Lower lobe of right lung (tissue), 2 donors: ENCODE measurements at regions not wholly inside any gene's neighbourhood (a gene's known extent, or its start where the extent isn't known, plus 50 kb on each side); places are given as distances from the start of the nearest gene placed in this dataset.

Source experiments
- ATAC-seq, 2 donors: fragments of 200-7000 bp; cut with Tn5 transposase; one replicate each; pipeline ENCODE4 v1.9.1; 2020 to 2022; ENCODE audit warnings: mild to moderate bottlenecking in 2 of 2, moderate library complexity in 2 of 2
- DNase-seq: peaks from one replicate; pipeline ENCODE4 v3.0.0-alpha.2; 2020
- H3K27ac ChIP-seq: fragments of 200-600 bp; one replicate; pipeline ENCODE4 v1.8.0; 2022
- H3K27me3 ChIP-seq: fragments of 200-600 bp; one replicate; pipeline ENCODE4 v1.8.0; 2022; ENCODE audit warnings: low read depth
- H3K36me3 ChIP-seq: fragments of 200-600 bp; one replicate; pipeline ENCODE4 v1.8.0; 2022; ENCODE audit warnings: mild to moderate bottlenecking
- H3K4me1 ChIP-seq: fragments of 200-600 bp; one replicate; pipeline ENCODE4 v1.8.0; 2022
- H3K4me3 ChIP-seq: fragments of 200-600 bp; one replicate; pipeline ENCODE4 v1.8.0; 2022; ENCODE audit warnings: mild to moderate bottlenecking
- H3K9me3 ChIP-seq: fragments of 200-600 bp; one replicate; pipeline ENCODE4 v1.8.0; 2022
- intact Hi-C: fragments of 100-400 bp; cut with DNase I; formaldehyde crosslinking; loops from one replicate; pipeline ENCODE4 v1.11.0; 2022
- TF ChIP-seq, protein P1 (sequence below): fragments of 200-600 bp; IDR thresholded peaks from one replicate; pipeline ENCODE4 v1.8.0; 2022; ENCODE audit warnings: antibody characterized with exemption, mild to moderate bottlenecking
- donor health status: DM: no; HTN: yes; CAD: no; lungs with severe emphysema.

DNA sequence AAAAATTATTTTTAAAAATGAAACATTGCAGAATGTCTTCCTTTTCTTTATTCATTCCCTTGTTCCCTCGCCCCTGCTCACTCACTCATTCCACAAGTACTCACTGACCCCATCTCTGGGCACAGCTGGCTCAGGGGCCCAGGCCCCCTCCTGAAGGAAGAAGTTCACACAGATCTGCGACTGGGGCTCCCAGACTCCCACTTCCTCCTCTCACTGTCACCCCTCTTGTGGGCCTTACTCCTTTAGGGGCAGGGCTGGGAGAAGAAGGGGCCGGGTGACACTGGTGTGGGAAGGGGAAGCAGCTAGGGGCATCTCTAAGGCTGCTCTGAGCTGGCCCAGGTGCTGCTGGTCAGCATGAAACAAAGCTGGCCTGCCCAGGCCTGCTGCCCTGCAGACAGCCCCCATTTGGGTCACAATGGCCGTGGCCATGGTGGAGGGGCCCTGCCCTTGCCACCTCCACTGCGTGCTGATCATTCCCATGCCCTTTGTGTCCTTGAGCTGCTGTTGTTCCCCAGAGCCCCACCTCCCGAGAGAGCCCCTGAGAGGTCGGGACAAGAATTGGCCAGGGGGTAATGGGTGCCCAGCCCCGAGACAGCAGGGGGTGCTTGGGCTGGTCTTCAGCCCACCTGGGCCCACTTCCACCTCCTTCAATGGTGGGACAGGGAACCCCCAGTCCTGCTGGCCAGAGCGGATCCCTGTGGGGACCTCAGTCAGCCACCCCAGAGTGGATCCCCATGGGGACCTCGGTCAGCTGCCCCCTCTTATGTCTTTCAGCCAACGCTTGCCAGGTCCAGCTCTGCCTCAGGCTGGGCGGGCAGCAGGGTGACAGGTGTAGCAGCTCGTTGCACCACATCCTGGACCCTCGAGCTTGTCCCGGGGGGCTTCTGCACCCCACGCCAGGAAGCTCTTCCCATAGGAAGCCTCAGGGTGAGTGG is 212.4 kb upstream of the C14orf180 start:
- ATAC-seq (no peak), DNase-seq (peak; percentile 30)
- peaks cover 22% of the 10 kb centered on the region for H3K27me3 ChIP-seq
- H3K4me1 ChIP-seq, result no peaks in the 10 kb centered on the region
- no peaks in the 10 kb centered on the region for H3K9me3 ChIP-seq
- no peak overlapping the region for H3K27ac ChIP-seq
- intact Hi-C loops, result no loop called here
- H3K36me3 ChIP-seq, result no peaks in the 10 kb centered on the region
- TF ChIP-seq, protein P1, sequence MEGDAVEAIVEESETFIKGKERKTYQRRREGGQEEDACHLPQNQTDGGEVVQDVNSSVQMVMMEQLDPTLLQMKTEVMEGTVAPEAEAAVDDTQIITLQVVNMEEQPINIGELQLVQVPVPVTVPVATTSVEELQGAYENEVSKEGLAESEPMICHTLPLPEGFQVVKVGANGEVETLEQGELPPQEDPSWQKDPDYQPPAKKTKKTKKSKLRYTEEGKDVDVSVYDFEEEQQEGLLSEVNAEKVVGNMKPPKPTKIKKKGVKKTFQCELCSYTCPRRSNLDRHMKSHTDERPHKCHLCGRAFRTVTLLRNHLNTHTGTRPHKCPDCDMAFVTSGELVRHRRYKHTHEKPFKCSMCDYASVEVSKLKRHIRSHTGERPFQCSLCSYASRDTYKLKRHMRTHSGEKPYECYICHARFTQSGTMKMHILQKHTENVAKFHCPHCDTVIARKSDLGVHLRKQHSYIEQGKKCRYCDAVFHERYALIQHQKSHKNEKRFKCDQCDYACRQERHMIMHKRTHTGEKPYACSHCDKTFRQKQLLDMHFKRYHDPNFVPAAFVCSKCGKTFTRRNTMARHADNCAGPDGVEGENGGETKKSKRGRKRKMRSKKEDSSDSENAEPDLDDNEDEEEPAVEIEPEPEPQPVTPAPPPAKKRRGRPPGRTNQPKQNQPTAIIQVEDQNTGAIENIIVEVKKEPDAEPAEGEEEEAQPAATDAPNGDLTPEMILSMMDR, result no peak
- H3K4me3 ChIP-seq, result no peak overlapping the region

DNA sequence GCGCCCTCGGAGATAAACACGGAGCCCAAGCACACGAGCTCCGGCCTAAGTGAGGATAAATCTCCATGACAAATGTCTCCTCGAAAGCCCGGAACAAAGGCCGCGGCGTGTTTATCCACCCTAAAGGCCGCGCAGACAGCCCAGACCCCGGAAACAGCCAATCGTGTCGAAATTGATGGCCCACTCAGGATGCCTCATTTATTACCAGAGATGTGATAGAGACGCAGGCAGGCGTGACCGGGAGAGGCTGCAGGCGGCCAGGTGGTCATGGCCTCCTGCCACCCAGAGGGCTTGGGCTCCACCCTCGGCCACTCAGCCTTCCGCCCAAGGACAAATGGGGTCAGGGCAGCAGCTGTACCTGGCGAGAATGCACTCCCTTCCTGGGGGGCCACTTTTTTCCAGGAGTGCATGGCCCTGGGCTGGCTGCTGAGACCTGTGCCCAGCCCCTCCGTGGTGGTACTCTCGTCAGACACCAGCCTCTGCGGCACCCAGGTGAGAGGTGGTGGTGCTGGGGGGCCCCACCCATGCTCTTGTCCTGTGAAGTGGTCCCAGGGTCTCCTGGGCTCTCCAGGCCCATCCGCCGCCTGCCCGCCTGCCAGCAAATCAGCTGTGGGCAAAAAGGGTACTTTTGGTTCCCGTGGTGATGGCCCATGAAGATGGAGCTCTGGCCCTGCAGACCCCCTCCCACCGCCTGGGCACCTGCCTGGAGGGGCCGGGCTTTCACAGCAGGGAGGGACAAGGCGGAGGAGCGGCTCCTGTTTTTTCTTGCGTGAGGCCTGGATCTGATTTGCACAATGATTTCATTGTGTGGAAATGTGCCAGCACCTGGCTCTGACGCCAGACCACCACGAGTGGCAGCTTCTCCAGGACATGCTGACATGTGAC is 211.5 kb upstream of the C14orf180 start:
- Histone ChIP-seq H3K4me1 (no peaks in the 10 kb centered on the region), H3K36me3 (no peaks in the 10 kb centered on the region), H3K9me3 (no peaks in the 10 kb centered on the region), H3K4me3 (no peak overlapping the region), H3K27me3 (peaks cover 22% of the 10 kb centered on the region), H3K27ac (no peak overlapping the region)
- intact Hi-C loops, result no loop called here
- TF ChIP-seq, protein P1, result no peak
- ATAC-seq (no peak), DNase-seq (peak; percentile 23)

DNA sequence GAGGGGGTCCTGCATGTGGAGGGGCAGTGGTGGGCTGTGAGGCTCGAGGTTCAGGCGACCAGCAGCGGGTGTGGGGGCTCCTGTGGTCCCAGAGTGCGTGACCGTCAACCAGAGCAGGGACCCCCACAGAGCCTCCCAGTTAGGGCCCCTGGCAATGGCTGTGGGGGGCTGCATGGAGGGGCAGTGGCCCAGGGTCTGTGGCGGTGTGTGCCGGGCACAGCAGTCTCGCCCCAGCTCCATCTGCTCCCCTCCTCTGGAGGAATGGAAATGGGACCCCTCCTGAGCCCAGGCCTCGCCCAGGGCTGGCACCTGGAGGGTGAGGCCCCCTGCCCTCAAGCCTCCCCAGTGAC is 210.8 kb upstream of the C14orf180 start:
- DNase-seq (peak; percentile 30), ATAC-seq (no peak)
- TF ChIP-seq, protein P1, result no peak
- peaks cover 22% of the 10 kb centered on the region for H3K27me3 ChIP-seq
- no peaks in the 10 kb centered on the region for H3K4me1 ChIP-seq
- no peaks in the 10 kb centered on the region for H3K36me3 ChIP-seq
- H3K4me3 ChIP-seq, result no peak overlapping the region
- intact Hi-C loops, result no loop called here
- H3K27ac ChIP-seq, result no peak overlapping the region
- no peaks in the 10 kb centered on the region for H3K9me3 ChIP-seq

DNA sequence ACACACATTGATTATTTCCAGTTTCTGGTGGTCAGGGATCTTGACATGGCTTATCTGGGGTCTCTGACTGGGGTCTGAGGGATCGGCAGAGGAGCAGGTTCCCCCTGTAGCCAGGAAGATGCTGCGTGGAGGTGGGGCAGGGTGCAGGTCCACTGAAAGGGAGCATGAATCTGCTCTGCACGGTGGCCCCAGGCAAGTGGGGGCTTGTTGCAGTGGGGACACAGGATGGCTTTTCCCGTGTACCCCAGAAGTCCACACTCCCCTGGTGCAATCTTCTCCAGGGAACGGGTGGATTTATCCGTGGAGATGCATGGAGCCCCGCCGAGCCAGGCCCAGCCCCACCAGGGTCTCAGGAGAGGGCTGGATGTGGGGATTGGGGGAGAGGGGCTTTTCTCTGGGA is 210.4 kb upstream of the C14orf180 start:
- intact Hi-C loops, result no loop called here
- Histone ChIP-seq H3K4me3 (no peak overlapping the region), H3K4me1 (no peaks in the 10 kb centered on the region), H3K27me3 (peaks cover 19% of the 10 kb centered on the region), H3K36me3 (no peaks in the 10 kb centered on the region), H3K27ac (no peak overlapping the region), H3K9me3 (no peaks in the 10 kb centered on the region)
- DNase-seq, result peak; percentile 13
- TF ChIP-seq, protein P1, result no peak
- ATAC-seq, result no peak

DNA sequence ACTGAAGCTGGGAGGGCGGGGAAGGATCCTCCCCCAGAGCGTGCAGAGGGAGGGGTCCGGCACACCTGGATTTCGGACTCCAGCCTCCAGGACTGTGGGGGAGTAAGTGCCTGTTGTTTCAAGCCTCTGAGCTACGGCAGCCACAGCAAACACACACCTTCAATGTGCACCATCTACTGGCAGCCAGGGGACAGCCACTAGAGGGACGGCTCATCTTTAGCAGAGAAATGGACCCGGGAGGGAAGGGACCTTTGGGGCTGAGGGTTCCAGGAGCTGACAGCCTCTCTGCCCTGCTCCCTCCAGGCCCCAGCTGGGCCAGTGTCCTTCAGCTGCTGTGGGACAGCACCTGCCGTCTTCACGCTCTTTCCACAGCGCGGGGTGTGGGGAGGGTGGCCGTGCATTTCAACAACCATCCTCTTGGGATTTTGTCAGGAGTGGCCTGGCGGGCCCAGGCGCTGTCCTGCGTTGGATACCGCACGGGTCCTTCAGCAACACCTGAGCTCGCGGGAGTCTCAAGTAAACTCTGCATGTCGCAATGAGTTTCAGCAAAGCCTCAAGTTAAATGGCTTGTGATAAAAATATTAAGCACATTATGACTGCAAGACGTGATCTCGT is 209.2 kb upstream of the C14orf180 start:
- DNase-seq (peak; percentile 37), ATAC-seq (no peak)
- peaks cover 17% of the 10 kb centered on the region for H3K27me3 ChIP-seq
- no peaks in the 10 kb centered on the region for H3K9me3 ChIP-seq
- intact Hi-C loops, result no loop called here
- H3K36me3 ChIP-seq, result no peaks in the 10 kb centered on the region
- TF ChIP-seq, protein P1, result peak; percentile 31
- H3K27ac ChIP-seq, result no peak overlapping the region
- H3K4me1 ChIP-seq, result no peaks in the 10 kb centered on the region
- no peak overlapping the region for H3K4me3 ChIP-seq
